Skeletal muscle tissue (tissue), 3 donors: ENCODE measurements at regions not wholly inside any gene's neighbourhood (a gene's known extent, or its start where the extent isn't known, plus 50 kb on each side); places are given as distances from the start of the nearest gene placed in this dataset.
"Not testable (repeated sequence)": the region's sequence is repeated elsewhere in the genome, so short reads cannot be mapped to it uniquely, and the experiment has no call there.

Source experiments
- H3K27ac ChIP-seq: one replicate; pipeline ENCODE4 v1.7.0; 2013; ENCODE audit warnings: mild to moderate bottlenecking, low read depth, low read length, inconsistent platforms
- H3K27me3 ChIP-seq, 3 donors: one replicate each; pipeline ENCODE4 v1.7.0; 2013; ENCODE audit warnings: low read length in 3 of 3; ENCODE audit not compliant: control insufficient read depth in 3 of 3, insufficient read depth in 3 of 3
- H3K36me3 ChIP-seq, 3 donors: one replicate each; pipeline ENCODE4 v1.7.0; 2013; ENCODE audit warnings: low read length in 3 of 3; ENCODE audit not compliant: control insufficient read depth in 3 of 3, insufficient read depth in 3 of 3
- H3K4me1 ChIP-seq, 3 donors: one replicate each; pipeline ENCODE4 v1.7.0; 2013; ENCODE audit warnings: low read length in 3 of 3, mild to moderate bottlenecking in 3 of 3; ENCODE audit not compliant: control insufficient read depth in 3 of 3, insufficient read depth in 3 of 3
- H3K4me3 ChIP-seq, 3 donors: one replicate each; pipeline ENCODE4 v1.7.0; 2013; ENCODE audit warnings: low read length in 3 of 3
- H3K9ac ChIP-seq, 3 donors: one replicate each; pipeline ENCODE4 v1.7.0; 2013; ENCODE audit warnings: low read length in 3 of 3, mild to moderate bottlenecking in 3 of 3, moderate library complexity in 2 of 3, low read depth in 1 of 3
- H3K9me3 ChIP-seq, 3 donors: one replicate each; pipeline ENCODE4 v1.7.0; 2013; ENCODE audit warnings: low read length in 3 of 3; ENCODE audit not compliant: control insufficient read depth in 3 of 3
- donor health status: Osteomylitis.

GRCh38 chr16:9343276-9343675, 251.8 kb downstream of the HAPSTR1 start:
- H3K9me3 ChIP-seq = no peaks in the 10 kb centered on the region
- H3K27ac ChIP-seq = no peak overlapping the region
- no peak overlapping the region for H3K4me3 ChIP-seq
- H3K9ac ChIP-seq = no peak overlapping the region
- H3K27me3 ChIP-seq = no peaks in the 10 kb centered on the region
- no peaks in the 10 kb centered on the region for H3K36me3 ChIP-seq
- peaks cover 0 to 4% (median 0%) of the 10 kb centered on the region in 3 donors for H3K4me1 ChIP-seq

DNA sequence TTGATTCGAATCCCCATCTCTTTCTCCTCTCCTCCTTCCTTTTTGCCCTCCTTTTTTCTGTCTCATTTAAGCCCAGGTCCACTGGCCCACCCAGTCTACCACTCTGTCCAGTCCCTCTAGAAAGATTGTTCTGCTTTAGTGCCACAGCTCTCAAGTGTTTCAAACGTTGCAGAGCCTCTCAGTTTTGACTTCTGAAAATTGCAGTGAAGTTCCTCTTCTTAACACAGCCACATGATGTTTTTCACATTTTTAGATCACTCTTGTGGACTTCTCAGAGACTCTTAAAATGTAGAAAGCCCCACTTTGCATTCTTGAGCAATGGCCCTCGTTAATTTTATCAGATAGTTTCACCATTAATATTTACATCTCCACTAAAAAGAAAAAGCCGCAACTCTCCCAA, 253.1 kb downstream of the HAPSTR1 start:
- H3K27me3 ChIP-seq = no peaks in the 10 kb centered on the region

GRCh38 chr16:9345046-9345445, 253.6 kb downstream of the HAPSTR1 start:
- no peak overlapping the region for H3K9ac ChIP-seq
- H3K36me3 ChIP-seq = no peaks in the 10 kb centered on the region
- H3K27ac ChIP-seq = no peak overlapping the region
- H3K4me1 ChIP-seq = peaks cover 0 to 4% (median 0%) of the 10 kb centered on the region in 3 donors
- no peaks in the 10 kb centered on the region for H3K27me3 ChIP-seq
- H3K4me3 ChIP-seq = no peak overlapping the region
- H3K9me3 ChIP-seq = peaks cover 0 to 3% (median 3%) of the 10 kb centered on the region in 3 donors

More for the DNA sequence above, 253.1 kb downstream of the HAPSTR1 start:
- Histone ChIP-seq H3K4me3 (no peak overlapping the region), H3K27ac (no peak overlapping the region), H3K36me3 (no peaks in the 10 kb centered on the region), H3K4me1 (peaks cover 0 to 4% (median 0%) of the 10 kb centered on the region in 3 donors), H3K9ac (no peak overlapping the region), H3K9me3 (peaks cover 0 to 3% (median 3%) of the 10 kb centered on the region in 3 donors)

DNA sequence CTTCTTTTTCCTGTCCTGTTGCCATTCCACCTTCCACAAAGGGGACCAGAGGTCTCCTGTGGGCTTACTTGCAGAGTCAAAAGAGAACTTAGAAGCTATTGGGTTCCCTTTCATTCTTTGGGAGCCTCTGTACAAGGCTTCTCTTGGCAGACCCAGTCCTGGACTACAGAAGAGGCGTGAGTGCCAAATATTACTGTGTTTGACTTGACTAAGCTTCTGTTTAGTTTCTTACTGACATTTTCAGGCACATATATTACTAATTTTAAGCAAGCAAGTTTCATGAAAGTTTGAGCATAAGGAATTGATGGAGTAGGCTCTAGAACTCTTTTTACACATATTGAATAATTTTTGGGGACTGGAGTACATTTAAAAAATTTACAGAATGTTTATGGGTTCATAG, 254.4 kb downstream of the HAPSTR1 start:
- no peaks in the 10 kb centered on the region for H3K27me3 ChIP-seq
- peaks cover 0 to under 1% (median 0%) of the 10 kb centered on the region in 3 donors for H3K4me1 ChIP-seq
- H3K4me3 ChIP-seq = no peak overlapping the region
- H3K36me3 ChIP-seq = no peaks in the 10 kb centered on the region
- H3K9me3 ChIP-seq = peaks cover 0 to 3% (median 3%) of the 10 kb centered on the region in 3 donors
- no peak overlapping the region for H3K27ac ChIP-seq
- no peak overlapping the region for H3K9ac ChIP-seq

DNA sequence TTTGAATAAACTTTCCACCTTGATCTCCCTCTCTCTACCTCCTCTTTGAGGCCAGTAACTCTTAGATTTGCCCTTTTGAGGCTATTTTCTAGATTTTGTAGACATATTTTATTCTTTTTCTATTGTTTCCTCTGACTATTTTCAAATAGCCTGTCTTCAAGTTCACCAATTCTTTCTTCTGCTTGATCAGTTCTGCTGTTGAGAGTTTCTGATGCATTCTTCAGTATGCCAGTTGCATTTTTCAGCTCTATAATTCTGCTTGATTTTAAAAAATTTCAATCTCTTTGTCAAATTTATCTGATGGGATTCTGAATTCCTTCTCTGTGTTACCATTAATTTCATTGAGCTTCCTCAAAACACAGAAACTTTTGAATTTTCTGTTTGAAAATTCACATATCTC, 257.5 kb downstream of the HAPSTR1 start:
- Histone ChIP-seq H3K36me3 (no peaks in the 10 kb centered on the region), H3K27me3 (no peaks in the 10 kb centered on the region), H3K9me3 (peaks cover 0 to 3% (median 3%) of the 10 kb centered on the region in 3 donors), H3K4me3 (no peak overlapping the region), H3K27ac (no peak overlapping the region), H3K4me1 (no peaks in the 10 kb centered on the region), H3K9ac (no peak overlapping the region)

DNA sequence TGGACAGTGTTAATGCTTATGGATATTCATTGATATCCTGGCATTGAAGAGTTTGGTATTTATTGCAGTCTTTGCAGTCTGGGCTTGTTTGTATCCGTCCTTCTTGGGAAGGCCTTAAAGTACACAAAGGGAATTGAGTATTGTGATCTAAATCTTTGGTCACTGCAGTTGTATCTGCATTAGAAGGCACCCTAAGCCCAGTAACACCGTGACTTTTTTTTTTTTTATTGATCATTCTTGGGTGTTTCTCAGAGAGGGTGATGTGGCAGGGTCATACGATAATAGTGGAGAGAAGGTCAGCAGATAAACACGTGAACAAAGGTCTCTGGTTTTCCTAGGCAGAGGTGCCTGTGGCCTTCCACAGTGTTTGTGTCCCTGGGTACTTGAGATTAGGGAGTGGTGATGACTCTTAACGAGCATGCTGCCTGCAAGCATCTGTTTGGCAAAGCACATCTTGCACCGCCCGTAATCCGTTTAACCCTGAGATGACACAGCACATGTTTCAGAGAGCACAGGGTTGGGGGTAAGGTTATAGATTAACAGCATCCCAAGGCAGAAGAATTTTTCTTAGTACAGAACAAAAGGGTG, 258.0 kb downstream of the HAPSTR1 start:
- H3K9me3 ChIP-seq, H3K4me3 ChIP-seq, H3K27me3 ChIP-seq, H3K4me1 ChIP-seq, H3K27ac ChIP-seq, H3K36me3 ChIP-seq, H3K9ac ChIP-seq: not testable (repeated sequence)

- H3K36me3 ChIP-seq, H3K4me3 ChIP-seq, H3K9ac ChIP-seq, H3K27ac ChIP-seq, H3K9me3 ChIP-seq, H3K27me3 ChIP-seq, H3K4me1 ChIP-seq: not testable (repeated sequence)
These were observed 258.8 kb downstream of the HAPSTR1 start for GRCh38 chr16:9350119-9350799.

DNA sequence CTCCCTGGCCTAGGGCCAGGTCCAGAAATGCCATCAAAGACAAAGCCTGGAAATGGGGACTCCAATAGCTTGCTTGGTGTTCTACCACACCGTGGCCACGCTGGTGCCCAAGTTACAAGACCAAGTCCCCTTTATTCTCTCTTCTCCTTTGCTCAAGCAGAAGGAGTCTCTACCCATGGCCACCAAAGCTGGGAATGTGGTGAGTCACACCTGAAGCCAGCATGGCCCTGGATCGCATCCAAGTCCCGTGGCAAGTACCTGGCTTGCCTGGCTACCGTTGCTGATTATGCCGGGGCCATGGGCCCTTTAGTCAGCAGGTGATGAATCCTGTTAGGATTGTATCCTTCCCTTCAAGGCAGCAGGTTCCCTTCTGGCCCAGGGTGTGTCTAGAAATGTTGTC, 260.0 kb downstream of the HAPSTR1 start:
- Histone ChIP-seq H3K27ac (no peak overlapping the region), H3K4me1 (no peaks in the 10 kb centered on the region), H3K9ac (no peak overlapping the region), H3K9me3 (peaks cover 0 to 3% (median 3%) of the 10 kb centered on the region in 3 donors), H3K36me3 (no peaks in the 10 kb centered on the region), H3K27me3 (no peaks in the 10 kb centered on the region), H3K4me3 (no peak overlapping the region)

GRCh38 chr16:9351841-9352434, 260.5 kb downstream of the HAPSTR1 start:
- Histone ChIP-seq H3K36me3 (no peaks in the 10 kb centered on the region), H3K9me3 (peaks cover 0 to 5% (median 3%) of the 10 kb centered on the region in 3 donors), H3K4me3 (no peak overlapping the region), H3K9ac (no peak overlapping the region), H3K4me1 (no peaks in the 10 kb centered on the region), H3K27me3 (no peaks in the 10 kb centered on the region), H3K27ac (no peak overlapping the region)

DNA sequence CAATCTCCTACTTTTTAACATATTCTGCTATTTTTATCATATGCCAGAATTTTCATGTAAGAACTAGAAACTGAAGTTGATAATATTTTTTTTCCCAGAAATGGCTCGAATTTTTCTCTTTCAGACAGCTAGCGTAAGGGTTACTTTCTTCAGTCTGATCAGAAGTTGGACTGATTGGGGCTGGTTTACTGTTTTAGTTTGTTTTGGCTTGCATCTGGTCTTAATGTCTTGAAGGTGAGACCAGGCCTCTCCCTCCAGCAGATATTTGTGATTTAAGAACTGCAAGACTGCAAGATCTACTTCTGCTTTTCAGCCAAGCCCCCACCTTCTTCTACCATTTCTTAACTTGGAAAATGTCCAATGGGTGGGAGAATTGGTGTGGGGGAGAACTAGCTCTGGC, 266.4 kb downstream of the HAPSTR1 start:
- no peak overlapping the region for H3K4me3 ChIP-seq

More for the DNA sequence above, 266.4 kb downstream of the HAPSTR1 start:
- no peaks in the 10 kb centered on the region for H3K4me1 ChIP-seq
- no peaks in the 10 kb centered on the region for H3K36me3 ChIP-seq
- H3K27ac ChIP-seq = no peak overlapping the region
- H3K9me3 ChIP-seq = peaks cover 0 to 3% (median 0%) of the 10 kb centered on the region in 3 donors
- H3K27me3 ChIP-seq = no peaks in the 10 kb centered on the region
- no peak overlapping the region for H3K9ac ChIP-seq
